Dermis microvascular lymphatic vessel endothelial cell (primary cell): ENCODE measurements at regions not wholly inside any gene's neighbourhood (a gene's known extent, or its start where the extent isn't known, plus 50 kb on each side); places are given as distances from the start of the nearest gene placed in this dataset.

Experiments used
- DNase-seq, 2 donors: peaks; one replicate each; pipeline versions ENCODE4 v3.0.0 to v3.0.0-alpha.2; 2010; ENCODE audit warnings: low read depth in 2 of 2

DNA sequence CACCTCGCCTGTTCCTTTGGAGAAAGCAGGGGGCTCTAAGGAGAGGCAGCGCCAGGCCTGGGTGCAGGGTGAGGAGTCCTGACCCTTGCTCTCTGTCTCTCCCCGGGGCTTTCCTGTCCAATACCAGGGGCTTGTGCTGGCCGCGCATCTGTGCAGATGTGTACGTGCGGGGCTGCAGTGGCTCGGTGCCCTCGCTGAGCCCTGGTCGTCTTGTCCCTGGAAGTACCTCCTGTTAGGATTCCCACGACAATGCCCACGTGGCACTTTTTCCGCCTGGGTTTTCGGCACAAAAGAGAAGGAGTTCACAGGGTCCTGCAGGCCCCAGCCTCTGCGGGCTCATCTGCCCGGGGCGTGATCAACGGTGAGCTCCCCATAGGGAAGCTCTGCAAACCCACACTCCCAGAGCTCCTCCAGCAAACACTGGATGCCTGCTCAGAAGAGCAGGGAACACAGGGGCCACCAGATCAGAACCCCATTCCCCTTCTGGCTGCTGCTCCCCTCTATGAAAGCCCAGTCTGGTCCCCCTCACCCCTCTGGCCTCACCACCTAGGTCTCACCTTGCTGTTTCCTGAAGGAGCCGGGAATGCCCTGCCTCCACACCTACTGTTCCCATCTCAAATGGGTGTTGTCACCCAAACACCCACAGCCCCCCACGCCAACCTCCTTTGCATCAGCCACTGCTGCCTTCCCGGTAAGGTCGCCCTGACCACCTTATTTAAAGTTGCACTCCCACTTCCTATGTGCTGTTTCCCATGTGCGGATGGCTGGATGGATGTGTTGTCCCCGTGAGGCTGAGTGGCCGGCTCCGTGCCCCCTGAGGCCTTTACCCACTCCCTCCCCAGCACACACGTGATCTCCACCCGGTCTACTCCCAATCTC lies 62.6 kb upstream of the PRR20G start:
- no peak for DNase-seq

DNA sequence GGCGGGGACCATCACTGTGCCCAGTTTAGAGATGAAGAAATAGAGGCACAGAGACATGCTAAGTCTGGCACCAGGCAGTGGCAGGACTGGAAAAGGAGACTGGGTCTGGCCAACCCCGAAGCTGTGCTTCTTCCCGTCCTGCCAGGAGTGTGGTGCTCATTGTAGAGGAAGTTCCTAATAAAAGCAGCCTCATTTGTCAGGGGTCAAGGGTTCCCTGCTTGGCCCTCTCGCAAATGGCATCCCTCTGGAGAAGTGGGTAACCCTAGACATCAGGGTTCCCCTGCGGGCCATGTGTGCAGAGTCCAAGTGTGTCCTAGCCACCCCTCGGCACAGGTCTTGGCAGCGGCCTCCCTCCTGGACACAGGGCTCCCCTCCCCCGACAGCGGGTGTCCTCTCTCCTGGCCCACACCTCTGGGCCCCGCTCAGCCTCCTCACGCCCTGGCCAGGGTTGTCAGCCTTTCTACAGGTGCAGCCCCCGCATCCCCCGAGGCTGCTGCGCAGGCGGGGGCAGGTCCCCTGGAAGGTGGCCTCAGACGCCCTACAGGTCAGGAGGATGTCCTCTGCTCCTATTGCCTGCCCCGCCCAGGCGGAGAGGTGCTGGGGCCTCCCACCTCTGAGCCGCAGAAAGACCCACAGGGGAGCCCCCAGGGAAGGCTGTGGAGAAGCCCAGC lies 61.8 kb upstream of the PRR20G start:
- DNase-seq: no peak

DNA sequence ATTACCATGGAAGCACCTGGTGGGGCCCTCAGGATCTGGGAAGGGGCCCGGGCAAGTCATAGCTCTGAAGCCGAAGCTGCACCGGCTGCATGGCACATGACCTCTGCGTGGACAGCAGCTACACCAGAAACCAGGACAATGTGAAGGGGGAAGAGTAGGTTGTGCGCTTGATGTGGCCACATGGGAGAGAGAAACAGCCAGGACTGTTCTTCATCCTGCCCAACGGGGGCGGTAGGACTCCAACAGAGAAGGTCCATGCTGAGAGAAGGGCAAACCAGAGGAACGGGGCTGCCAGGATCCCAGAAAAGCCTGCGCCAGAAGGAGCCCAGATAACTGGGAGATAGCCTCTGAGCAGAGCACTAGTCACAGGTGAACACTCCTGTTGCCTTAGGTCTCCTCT lies 54.9 kb upstream of the PRR20G start:
- no peak for DNase-seq

DNA sequence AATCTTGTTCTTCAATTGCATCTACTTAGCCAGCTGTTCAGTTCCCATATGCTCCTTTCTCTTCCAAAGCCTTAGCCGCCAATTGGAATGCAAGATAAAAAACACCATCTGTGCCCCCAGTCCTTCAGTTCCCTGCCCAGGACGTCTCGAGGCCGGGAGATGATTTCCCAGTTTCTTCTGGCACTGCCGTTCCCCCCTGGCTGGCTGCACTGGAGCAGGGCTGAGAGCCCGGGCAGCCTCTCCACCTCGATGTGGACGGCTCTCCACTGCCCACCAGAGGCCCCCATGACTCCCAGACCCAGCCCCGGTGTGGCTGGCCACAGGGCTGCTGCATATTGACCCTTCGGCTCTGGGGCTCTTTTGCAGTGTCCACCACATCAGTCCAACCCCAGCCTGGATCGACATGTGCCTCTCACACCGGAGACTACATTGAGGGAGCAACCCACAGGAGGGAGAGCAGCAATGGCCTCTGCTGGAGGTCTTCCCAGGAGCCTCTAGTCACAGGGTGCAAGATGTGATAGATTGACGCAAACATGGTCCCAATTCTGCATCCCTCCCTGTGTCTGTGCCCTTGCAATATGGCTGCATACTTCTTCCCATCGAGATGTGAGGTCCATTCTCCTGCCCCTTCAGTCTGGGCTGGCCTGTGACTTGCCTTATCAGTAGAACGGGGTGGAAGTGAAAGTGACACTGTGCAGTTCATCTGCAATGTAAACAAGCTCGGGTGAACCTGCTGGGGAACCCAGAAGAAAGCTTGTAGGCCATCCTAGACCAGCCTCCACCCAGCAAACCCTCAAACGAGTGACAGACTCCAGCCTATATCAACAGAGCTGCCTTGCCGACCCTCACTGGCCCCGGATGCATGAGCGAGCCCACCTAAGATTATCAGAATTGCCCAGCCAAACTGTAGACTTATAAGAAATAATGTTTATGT lies 52.3 kb upstream of the PRR20G start:
- DNase-seq: no peak

DNA sequence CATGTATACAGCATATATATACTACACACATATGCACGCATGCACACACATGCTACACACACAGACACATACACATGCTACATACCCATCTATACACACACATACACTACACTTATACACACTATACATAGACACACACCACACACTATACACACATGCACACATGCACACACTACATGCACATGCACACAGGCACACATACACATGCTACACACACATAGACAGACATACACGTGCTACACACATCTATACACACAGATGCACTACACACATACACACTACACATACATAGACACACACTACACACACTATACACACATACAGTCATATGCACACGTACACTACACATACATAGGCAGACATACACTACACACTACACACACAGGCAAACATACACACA lies 51.2 kb upstream of the PRR20G start:
- no peak for DNase-seq

DNA sequence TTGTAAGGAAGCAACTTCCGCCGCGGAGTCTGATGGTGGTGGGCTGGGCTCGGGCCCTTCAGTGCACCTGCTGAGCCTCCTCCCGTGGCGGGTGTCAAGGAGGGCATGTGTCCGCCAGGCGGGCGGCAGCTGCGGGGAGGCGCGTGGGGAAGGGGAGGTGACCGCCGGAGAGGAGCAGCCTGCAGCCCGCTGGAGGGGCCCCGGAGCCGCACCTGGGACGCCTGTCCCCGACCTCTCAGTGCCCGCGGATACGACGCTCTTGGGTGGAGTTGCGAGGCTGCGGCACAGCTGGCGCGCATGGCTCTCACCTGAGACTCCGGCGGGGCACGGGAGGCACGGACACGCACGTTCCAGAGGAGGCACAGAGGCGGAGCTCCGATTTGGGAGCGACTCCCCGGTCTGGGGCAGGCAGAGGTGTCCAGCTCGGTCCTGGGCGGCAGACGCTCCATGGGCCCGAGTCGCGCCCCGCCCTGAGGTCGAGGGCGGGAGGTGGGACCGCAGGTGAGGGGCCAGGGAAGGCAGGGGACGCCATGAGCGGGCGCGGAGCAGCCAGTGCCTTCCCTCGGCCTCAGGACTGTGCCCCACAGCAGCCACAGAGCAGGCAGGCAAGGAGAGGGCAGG lies 50.2 kb upstream of the PRR20G start:
- DNase-seq: no peak
